Fibroblast of pulmonary artery (primary cell): ENCODE measurements at regions not wholly inside any gene's neighbourhood (a gene's known extent, or its start where the extent isn't known, plus 50 kb on each side); places are given as distances from the start of the nearest gene placed in this dataset.
"Not testable (repeated sequence)": the region's sequence is repeated elsewhere in the genome, so short reads cannot be mapped to it uniquely, and the experiment has no call there.

ENCODE experiments used
- DNase-seq: peaks from one replicate; pipeline ENCODE4 v3.0.0-alpha.2; 2010; ENCODE audit warnings: low read depth
- H3K4me3 ChIP-seq: replicated peaks from 2 replicates; pipeline ENCODE4 v1.5.1; 2011; ENCODE audit warnings: low read depth, mild to moderate bottlenecking, control low read depth, low read length, moderate library complexity
- CTCF ChIP-seq: IDR thresholded peaks from 2 replicates; pipeline ENCODE4 v1.5.1; 2011; ENCODE audit warnings: mild to moderate bottlenecking, control low read depth, low read length, inconsistent platforms; ENCODE audit errors: missing control alignments

- TF ChIP-seq CTCF = no peak
- H3K4me3 ChIP-seq = no peak overlapping the region
- peak; percentile 90 for DNase-seq
These were observed 730.0 kb downstream of the MAT2B start for GRCh38 chr5:164235300-164235891.

DNA sequence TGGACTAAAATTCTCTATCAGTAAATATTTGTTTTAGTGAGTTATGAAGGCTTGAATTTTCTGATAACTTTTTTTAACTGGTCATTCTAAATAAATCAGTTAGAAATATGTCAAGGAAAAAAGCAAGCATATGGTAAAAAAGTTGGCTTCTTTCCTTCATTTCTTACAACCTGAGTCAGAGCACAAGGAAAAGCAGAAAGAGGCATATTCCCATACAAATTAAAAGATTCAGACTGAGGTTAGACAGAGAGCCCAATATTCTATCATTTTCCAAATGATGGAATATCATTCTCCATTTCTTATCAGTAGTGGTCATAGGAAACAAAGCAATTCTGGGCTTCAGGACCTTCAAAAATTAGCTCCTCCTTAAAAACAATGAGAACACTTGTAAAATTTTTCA, 732.1 kb downstream of the MAT2B start:
- H3K4me3 ChIP-seq = no peak overlapping the region
- DNase-seq = peak; percentile 17
- TF ChIP-seq CTCF = no peak

DNA sequence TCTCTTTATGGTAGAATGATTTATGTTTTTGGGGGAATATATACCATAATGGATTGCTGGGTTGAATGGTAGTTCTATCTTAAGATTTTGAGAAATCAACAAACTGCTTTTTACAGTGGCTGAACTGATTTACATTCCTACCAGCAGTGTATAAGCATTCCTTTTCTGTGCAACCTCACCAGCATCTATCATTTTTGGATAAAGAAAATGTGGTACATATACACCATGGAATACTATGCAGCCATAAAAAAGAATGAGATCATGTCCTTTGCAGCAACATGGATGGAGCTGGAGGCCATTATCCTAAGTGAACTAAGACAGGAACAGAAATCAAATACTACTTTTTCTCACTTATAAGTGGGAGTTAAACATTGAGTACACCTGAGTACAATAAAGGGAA, 746.4 kb downstream of the MAT2B start:
- not testable (repeated sequence) for DNase-seq

GRCh38 chr5:164253764-164254163, 748.3 kb downstream of the MAT2B start:
- DNase-seq = no peak
- TF ChIP-seq CTCF = no peak
- H3K4me3 ChIP-seq = no peak overlapping the region

More for the DNA sequence above, 746.4 kb downstream of the MAT2B start:
- not testable (repeated sequence) for H3K4me3 ChIP-seq

- no peak for DNase-seq
These were observed 750.3 kb downstream of the MAT2B start for GRCh38 chr5:164255598-164256213.

GRCh38 chr5:164256351-164256750, 750.9 kb downstream of the MAT2B start:
- peak; percentile 32 for DNase-seq
- no peak for TF ChIP-seq CTCF
- no peak overlapping the region for H3K4me3 ChIP-seq

More at GRCh38 chr5:164255598-164256213, 750.3 kb downstream of the MAT2B start:
- H3K4me3 ChIP-seq = no peak overlapping the region
- peak; percentile 17 for TF ChIP-seq CTCF

DNA sequence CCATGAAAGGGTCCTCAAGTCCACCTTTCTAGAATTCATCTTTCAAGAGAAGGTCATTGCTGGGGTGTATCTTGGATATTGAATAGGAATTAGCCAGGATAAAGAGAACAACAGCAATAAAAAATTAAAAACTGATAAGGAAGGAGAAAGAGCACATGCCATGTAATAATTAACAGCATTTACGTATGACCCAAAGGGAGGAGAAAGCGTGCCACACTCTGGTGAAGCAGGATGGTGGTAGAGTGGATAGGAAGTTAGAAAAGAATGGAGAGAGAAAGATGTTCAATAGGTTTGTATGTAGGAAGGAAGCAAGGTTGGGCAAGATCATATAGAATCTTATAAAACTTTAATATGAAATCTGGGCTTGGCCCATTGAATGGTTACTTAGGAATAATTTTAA, 751.5 kb downstream of the MAT2B start:
- no peak for TF ChIP-seq CTCF
- H3K4me3 ChIP-seq = no peak overlapping the region
- DNase-seq = no peak
